K562 (cell line): ENCODE measurements at regions not wholly inside any gene's neighbourhood (a gene's known extent, or its start where the extent isn't known, plus 50 kb on each side); places are given as distances from the start of the nearest gene placed in this dataset.

ENCODE experiments used
- ELF1 ChIP-seq: fragments of 200-800 bp; sonication (Bioruptor generic); IDR thresholded peaks from 2 replicates; pipeline ENCODE4 v1.6.1; 2016; ENCODE audit warnings: missing genetic modification characterization, missing compliant biosample characterization
- KAT7 ChIP-seq: sonication (generic); formaldehyde crosslinking; IDR thresholded peaks from 2 replicates; pipeline ENCODE4 v1.8.0; 2022; ENCODE audit warnings: missing genetic modification reagents, mild to moderate bottlenecking, borderline replicate concordance
- TF ChIP-seq, protein P1 (sequence below), 3 experiments: IDR thresholded peaks in 2 of 3; conservative IDR thresholded peaks in 1 of 3; 2 replicates each; pipeline ENCODE4 v1.5.1; 2011 to 2012; ENCODE audit warnings: low read length in 3 of 3, mild to moderate bottlenecking in 3 of 3, control low read depth in 2 of 3, improper control_type of control experiment in 1 of 3, inconsistent platforms in 1 of 3, low read depth in 1 of 3, mixed read lengths in 1 of 3, moderate library complexity in 1 of 3; ENCODE audit not compliant: insufficient read depth in 2 of 3

DNA sequence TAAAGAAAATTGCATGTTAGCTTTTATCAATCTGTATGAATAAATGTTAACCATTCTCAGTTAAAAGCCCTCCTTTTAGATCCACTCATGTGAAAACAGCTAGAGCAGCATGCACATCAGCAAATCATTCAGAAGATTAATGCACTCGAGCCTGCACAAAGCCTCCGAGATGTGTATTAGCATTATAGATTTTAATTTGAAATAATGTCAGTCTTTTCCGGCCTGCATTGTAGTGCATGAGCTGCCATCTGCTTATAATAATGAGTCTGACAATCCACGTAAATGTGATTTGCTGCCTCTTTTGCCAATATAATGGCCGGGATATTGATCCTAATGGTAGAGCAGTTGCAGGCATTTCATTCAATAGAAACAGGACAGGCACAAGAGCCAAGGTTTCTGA, 585.1 kb downstream of the IRX1 start:
- TF ChIP-seq, protein P1, sequence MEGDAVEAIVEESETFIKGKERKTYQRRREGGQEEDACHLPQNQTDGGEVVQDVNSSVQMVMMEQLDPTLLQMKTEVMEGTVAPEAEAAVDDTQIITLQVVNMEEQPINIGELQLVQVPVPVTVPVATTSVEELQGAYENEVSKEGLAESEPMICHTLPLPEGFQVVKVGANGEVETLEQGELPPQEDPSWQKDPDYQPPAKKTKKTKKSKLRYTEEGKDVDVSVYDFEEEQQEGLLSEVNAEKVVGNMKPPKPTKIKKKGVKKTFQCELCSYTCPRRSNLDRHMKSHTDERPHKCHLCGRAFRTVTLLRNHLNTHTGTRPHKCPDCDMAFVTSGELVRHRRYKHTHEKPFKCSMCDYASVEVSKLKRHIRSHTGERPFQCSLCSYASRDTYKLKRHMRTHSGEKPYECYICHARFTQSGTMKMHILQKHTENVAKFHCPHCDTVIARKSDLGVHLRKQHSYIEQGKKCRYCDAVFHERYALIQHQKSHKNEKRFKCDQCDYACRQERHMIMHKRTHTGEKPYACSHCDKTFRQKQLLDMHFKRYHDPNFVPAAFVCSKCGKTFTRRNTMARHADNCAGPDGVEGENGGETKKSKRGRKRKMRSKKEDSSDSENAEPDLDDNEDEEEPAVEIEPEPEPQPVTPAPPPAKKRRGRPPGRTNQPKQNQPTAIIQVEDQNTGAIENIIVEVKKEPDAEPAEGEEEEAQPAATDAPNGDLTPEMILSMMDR (IDR thresholded peaks at IDR 0.05 in 2 of 3, conservative IDR thresholded peaks at IDR 0.05 in 1 of 3; ENCODE audit: insufficient read depth in 2 of 3, low read depth in 1 of 3, low read length in 3 of 3), result no peak
- no peak for TF ChIP-seq KAT7 (CRISPR knock-in tag)
- TF ChIP-seq ELF1 (tag), result no peak
